ENCODE measurements at regions not wholly inside any gene's neighbourhood (a gene's known extent, or its start where the extent isn't known, plus 50 kb on each side); places are given as distances from the start of the nearest gene placed in this dataset.

GRCh38 chr5:38737976-38738375, 107.8 kb upstream of the OSMR start:
- no peaks in the 10 kb centered on the region for H3K36me3 ChIP-seq (ENCODE audit: insufficient read depth, low read length)
- H3K9me3 ChIP-seq (ENCODE audit: low read length): no peaks in the 10 kb centered on the region
- H3K27me3 ChIP-seq (ENCODE audit: insufficient read depth, low read length): no peaks in the 10 kb centered on the region
- no peaks in the 10 kb centered on the region for H3K4me1 ChIP-seq (ENCODE audit: insufficient read depth, low read length)
- no peak overlapping the region for H2AFZ ChIP-seq (ENCODE audit: low read depth, low read length)
- no peak overlapping the region for H3K4me3 ChIP-seq (ENCODE audit: low read length)

GRCh38 chr5:38739011-38739704, 106.7 kb upstream of the OSMR start:
- Histone ChIP-seq H3K36me3 (ENCODE audit: insufficient read depth, low read length) (no peaks in the 10 kb centered on the region), H3K4me3 (ENCODE audit: low read length) (no peak overlapping the region), H2AFZ (ENCODE audit: low read depth, low read length) (no peak overlapping the region), H3K27me3 (ENCODE audit: insufficient read depth, low read length) (no peaks in the 10 kb centered on the region), H3K4me1 (ENCODE audit: insufficient read depth, low read length) (no peaks in the 10 kb centered on the region), H3K9me3 (ENCODE audit: low read length) (no peaks in the 10 kb centered on the region)

GRCh38 chr5:38739705-38740045, 106.1 kb upstream of the OSMR start:
- no peaks in the 10 kb centered on the region for H3K9me3 ChIP-seq (ENCODE audit: low read length)
- H3K27me3 ChIP-seq (ENCODE audit: insufficient read depth, low read length): no peaks in the 10 kb centered on the region
- no peaks in the 10 kb centered on the region for H3K4me1 ChIP-seq (ENCODE audit: insufficient read depth, low read length)
- H2AFZ ChIP-seq (ENCODE audit: low read depth, low read length): no peak overlapping the region
- H3K4me3 ChIP-seq (ENCODE audit: low read length): no peak overlapping the region
- no peaks in the 10 kb centered on the region for H3K36me3 ChIP-seq (ENCODE audit: insufficient read depth, low read length)

GRCh38 chr5:38742821-38743220, 103.0 kb upstream of the OSMR start:
- Histone ChIP-seq H3K9me3 (ENCODE audit: low read length) (no peaks in the 10 kb centered on the region), H3K4me3 (ENCODE audit: low read length) (no peak overlapping the region), H3K27me3 (ENCODE audit: insufficient read depth, low read length) (no peaks in the 10 kb centered on the region), H2AFZ (ENCODE audit: low read depth, low read length) (no peak overlapping the region), H3K36me3 (ENCODE audit: insufficient read depth, low read length) (no peaks in the 10 kb centered on the region), H3K4me1 (ENCODE audit: insufficient read depth, low read length) (no peaks in the 10 kb centered on the region)

- no peaks in the 10 kb centered on the region for H3K36me3 ChIP-seq (ENCODE audit: insufficient read depth, low read length)
- no peaks in the 10 kb centered on the region for H3K4me1 ChIP-seq (ENCODE audit: insufficient read depth, low read length)
- no peak overlapping the region for H3K4me3 ChIP-seq (ENCODE audit: low read length)
- H3K27me3 ChIP-seq (ENCODE audit: insufficient read depth, low read length): no peaks in the 10 kb centered on the region
- no peak overlapping the region for H2AFZ ChIP-seq (ENCODE audit: low read depth, low read length)
- H3K9me3 ChIP-seq (ENCODE audit: low read length): no peaks in the 10 kb centered on the region
Observed at GRCh38 chr5:38743562-38743961, 102.2 kb upstream of the OSMR start.

- Histone ChIP-seq H3K4me3 (ENCODE audit: low read length) (no peak overlapping the region), H3K9me3 (ENCODE audit: low read length) (no peaks in the 10 kb centered on the region), H3K36me3 (ENCODE audit: insufficient read depth, low read length) (no peaks in the 10 kb centered on the region), H3K27me3 (ENCODE audit: insufficient read depth, low read length) (no peaks in the 10 kb centered on the region), H2AFZ (ENCODE audit: low read depth, low read length) (no peak overlapping the region), H3K4me1 (ENCODE audit: insufficient read depth, low read length) (no peaks in the 10 kb centered on the region)
Observed at GRCh38 chr5:38745836-38746732, 99.7 kb upstream of the OSMR start.

GRCh38 chr5:38749861-38750260, 96.0 kb upstream of the OSMR start:
- Histone ChIP-seq H3K4me3 (ENCODE audit: low read length) (no peak overlapping the region), H2AFZ (ENCODE audit: low read depth, low read length) (no peak overlapping the region), H3K27me3 (ENCODE audit: insufficient read depth, low read length) (no peaks in the 10 kb centered on the region), H3K9me3 (ENCODE audit: low read length) (no peaks in the 10 kb centered on the region), H3K36me3 (ENCODE audit: insufficient read depth, low read length) (no peaks in the 10 kb centered on the region), H3K4me1 (ENCODE audit: insufficient read depth, low read length) (no peaks in the 10 kb centered on the region)

GRCh38 chr5:38751103-38751502, 94.7 kb upstream of the OSMR start:
- no peaks in the 10 kb centered on the region for H3K4me1 ChIP-seq (ENCODE audit: insufficient read depth, low read length)
- H2AFZ ChIP-seq (ENCODE audit: low read depth, low read length): no peak overlapping the region
- no peaks in the 10 kb centered on the region for H3K27me3 ChIP-seq (ENCODE audit: insufficient read depth, low read length)
- H3K4me3 ChIP-seq (ENCODE audit: low read length): no peak overlapping the region
- no peaks in the 10 kb centered on the region for H3K36me3 ChIP-seq (ENCODE audit: insufficient read depth, low read length)
- H3K9me3 ChIP-seq (ENCODE audit: low read length): no peaks in the 10 kb centered on the region

GRCh38 chr5:38752012-38752536, 93.7 kb upstream of the OSMR start:
- Histone ChIP-seq H3K9me3 (ENCODE audit: low read length) (no peaks in the 10 kb centered on the region), H3K27me3 (ENCODE audit: insufficient read depth, low read length) (no peaks in the 10 kb centered on the region), H3K4me3 (ENCODE audit: low read length) (no peak overlapping the region), H3K36me3 (ENCODE audit: insufficient read depth, low read length) (no peaks in the 10 kb centered on the region), H2AFZ (ENCODE audit: low read depth, low read length) (no peak overlapping the region), H3K4me1 (ENCODE audit: insufficient read depth, low read length) (no peaks in the 10 kb centered on the region)

- Histone ChIP-seq H3K4me1 (ENCODE audit: insufficient read depth, low read length) (no peaks in the 10 kb centered on the region), H3K36me3 (ENCODE audit: insufficient read depth, low read length) (no peaks in the 10 kb centered on the region), H3K9me3 (ENCODE audit: low read length) (no peaks in the 10 kb centered on the region), H2AFZ (ENCODE audit: low read depth, low read length) (no peak overlapping the region), H3K27me3 (ENCODE audit: insufficient read depth, low read length) (no peaks in the 10 kb centered on the region), H3K4me3 (ENCODE audit: low read length) (no peak overlapping the region)
Observed at GRCh38 chr5:38752622-38753021, 93.2 kb upstream of the OSMR start.

- Histone ChIP-seq H3K4me1 (ENCODE audit: insufficient read depth, low read length) (no peaks in the 10 kb centered on the region), H3K36me3 (ENCODE audit: insufficient read depth, low read length) (no peaks in the 10 kb centered on the region), H3K27me3 (ENCODE audit: insufficient read depth, low read length) (no peaks in the 10 kb centered on the region), H3K9me3 (ENCODE audit: low read length) (no peaks in the 10 kb centered on the region), H3K4me3 (ENCODE audit: low read length) (no peak overlapping the region), H2AFZ (ENCODE audit: low read depth, low read length) (no peak overlapping the region)
Observed at GRCh38 chr5:38753141-38753540, 92.7 kb upstream of the OSMR start.

GRCh38 chr5:38753776-38754175, 92.0 kb upstream of the OSMR start:
- no peak overlapping the region for H2AFZ ChIP-seq (ENCODE audit: low read depth, low read length)
- H3K4me3 ChIP-seq (ENCODE audit: low read length): no peak overlapping the region
- H3K27me3 ChIP-seq (ENCODE audit: insufficient read depth, low read length): no peaks in the 10 kb centered on the region
- peaks cover 2% of the 10 kb centered on the region for H3K4me1 ChIP-seq (ENCODE audit: insufficient read depth, low read length)
- H3K36me3 ChIP-seq (ENCODE audit: insufficient read depth, low read length): no peaks in the 10 kb centered on the region
- H3K9me3 ChIP-seq (ENCODE audit: low read length): no peaks in the 10 kb centered on the region

- Histone ChIP-seq H3K36me3 (ENCODE audit: insufficient read depth, low read length) (no peaks in the 10 kb centered on the region), H2AFZ (ENCODE audit: low read depth, low read length) (no peak overlapping the region), H3K4me3 (ENCODE audit: low read length) (no peak overlapping the region), H3K4me1 (ENCODE audit: insufficient read depth, low read length) (peaks cover 9% of the 10 kb centered on the region), H3K27me3 (ENCODE audit: insufficient read depth, low read length) (no peaks in the 10 kb centered on the region), H3K9me3 (ENCODE audit: low read length) (no peaks in the 10 kb centered on the region)
Observed at GRCh38 chr5:38755181-38755580, 90.6 kb upstream of the OSMR start.

All from neuron (in vitro differentiated cells).